OCI-LY7 (cell line): ENCODE measurements at regions not wholly inside any gene's neighbourhood (a gene's known extent, or its start where the extent isn't known, plus 50 kb on each side); places are given as distances from the start of the nearest gene placed in this dataset.

Experiments
- BruUV-seq: library from RNA; stranded (reverse); fragments of 400-500 nt; replicated peaks from 2 replicates; lab custom pipeline; 2021; lab: Mats Ljungman, UMichigan
- CTCF ChIA-PET: fragments of 300-600 bp; sonication (Branson Sonifier 250); formaldehyde crosslinking; loops from one replicate; lab custom pipeline; 2022; ENCODE audit warnings: antibody characterized with exemption; ENCODE audit not compliant: unreplicated experiment; lab: Charles Lee
- POLR2A ChIA-PET: fragments of 300-600 bp; sonication (Branson Sonifier 250); formaldehyde crosslinking; loops from one replicate; lab custom pipeline; 2022; ENCODE audit warnings: antibody characterized with exemption; lab: Charles Lee
- DNase-seq: peaks from one replicate; pipeline ENCODE4 v3.0.0-alpha.2; 2015; ENCODE audit warnings: low spot score
- H2AFZ ChIP-seq: fragments of 200-600 bp; sonication (generic), shearing (Covaris generic); 2 replicates; pipeline ENCODE4 v1.6.1; 2014; ENCODE audit warnings: mild to moderate bottlenecking, antibody characterized with exemption, low read length, moderate library complexity
- H3K27ac ChIP-seq: fragments of 200-600 bp; sonication (generic); 2 replicates; pipeline ENCODE4 v1.5.1; 2014; ENCODE audit warnings: mixed run types, low read depth, mild to moderate bottlenecking, moderate library complexity, low read length, inconsistent platforms; ENCODE audit not compliant: poor library complexity, severe bottlenecking
- H3K36me3 ChIP-seq: fragments of 200-600 bp; sonication (generic); 2 replicates; pipeline ENCODE4 v1.6.1; 2014; ENCODE audit warnings: mild to moderate bottlenecking, antibody characterized with exemption, low read length, moderate library complexity, mixed read lengths; ENCODE audit not compliant: insufficient read depth
- H3K4me1 ChIP-seq: fragments of 200-600 bp; sonication (generic); 2 replicates; pipeline ENCODE4 v1.5.1; 2014; ENCODE audit warnings: mild to moderate bottlenecking, low read length; ENCODE audit not compliant: insufficient read depth, poor library complexity, severe bottlenecking
- H3K4me2 ChIP-seq: fragments of 200-600 bp; sonication (generic); 2 replicates; pipeline ENCODE4 v1.6.1; 2014; ENCODE audit warnings: mild to moderate bottlenecking, low read length
- H3K4me3 ChIP-seq: fragments of 200-600 bp; sonication (generic); 2 replicates; pipeline ENCODE4 v1.5.1; 2014; ENCODE audit warnings: mild to moderate bottlenecking, low read depth, low read length; ENCODE audit not compliant: poor library complexity, severe bottlenecking
- H3K79me2 ChIP-seq: fragments of 200-600 bp; sonication (generic); 2 replicates; pipeline ENCODE4 v1.6.1; 2016; ENCODE audit warnings: low read depth, mild to moderate bottlenecking, low read length, moderate library complexity, mixed read lengths; ENCODE audit not compliant: insufficient read depth
- H3K9me2 ChIP-seq: fragments of 200-600 bp; sonication (generic); 2 replicates; pipeline ENCODE4 v1.6.1; 2016; ENCODE audit warnings: mild to moderate bottlenecking, low read length, mixed read lengths; ENCODE audit not compliant: insufficient read depth
- H3K9me3 ChIP-seq: fragments of 200-600 bp; sonication (generic); 2 replicates; pipeline ENCODE4 v1.6.1; 2014; ENCODE audit warnings: mild to moderate bottlenecking, mixed run types, low read length, mixed read lengths
- H4K20me1 ChIP-seq: fragments of 200-600 bp; sonication (generic); 2 replicates; pipeline ENCODE4 v1.6.1; 2014; ENCODE audit warnings: mild to moderate bottlenecking, antibody characterized with exemption, low read length, moderate library complexity, mixed read lengths; ENCODE audit not compliant: insufficient read depth
- EZH2phosphoT487 ChIP-seq: fragments of 200-600 bp; sonication (generic); IDR thresholded peaks from 2 replicates; pipeline ENCODE4 v1.6.1; 2018; ENCODE audit warnings: low read depth, borderline replicate concordance, mild to moderate bottlenecking, mixed run types, antibody characterized with exemption, low read length, moderate library complexity, mixed read lengths
- intact Hi-C: fragments of 100-400 bp; cut with micrococcal nuclease; formaldehyde crosslinking; loops from one replicate; pipeline ENCODE4 v1.10.0; 2022; ENCODE audit not compliant: unreplicated experiment
- TF ChIP-seq, protein P1 (sequence below): fragments of 200-600 bp; sonication (generic); conservative IDR thresholded peaks from 2 replicates; pipeline ENCODE4 v1.5.1; 2014; ENCODE audit warnings: mild to moderate bottlenecking, antibody characterized with exemption, low read length, moderate library complexity, mixed read lengths

DNA sequence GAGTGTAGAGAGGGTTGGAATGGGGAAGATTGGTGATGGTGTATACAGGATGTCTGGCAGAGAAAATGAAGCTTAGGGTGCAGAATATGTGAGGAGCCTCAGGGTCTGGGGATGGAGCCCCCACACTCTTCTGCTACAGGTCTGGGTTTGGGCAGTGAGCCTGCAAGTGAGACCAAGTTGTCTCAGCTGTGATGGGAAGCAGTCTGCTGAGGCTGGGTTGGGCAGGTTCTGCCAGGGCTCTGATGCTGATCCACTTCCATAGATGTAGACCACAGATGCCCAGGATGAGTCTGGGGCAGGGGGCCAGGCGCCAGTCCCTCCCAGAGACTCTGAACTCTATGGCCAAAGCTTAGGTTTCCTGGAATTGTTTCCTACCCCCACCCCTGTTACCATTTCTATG is 516.9 kb downstream of the PTPRU start:
- Histone ChIP-seq H3K79me2 (no peaks in the 10 kb centered on the region), H3K9me2 (no peaks in the 10 kb centered on the region), H3K9me3 (no peaks in the 10 kb centered on the region), H3K27ac (no peak overlapping the region), H2AFZ (no peak overlapping the region), H3K4me1 (no peaks in the 10 kb centered on the region), H4K20me1 (no peaks in the 10 kb centered on the region), H3K4me2 (no peak overlapping the region), H3K36me3 (no peaks in the 10 kb centered on the region), H3K4me3 (no peak overlapping the region)
- ChIA-PET CTCF (no interaction called here), POLR2A (no interaction called here)
- no TSS peak for BruUV-seq
- intact Hi-C loops: no loop called here
- no peak for DNase-seq
- TF ChIP-seq, protein P1, sequence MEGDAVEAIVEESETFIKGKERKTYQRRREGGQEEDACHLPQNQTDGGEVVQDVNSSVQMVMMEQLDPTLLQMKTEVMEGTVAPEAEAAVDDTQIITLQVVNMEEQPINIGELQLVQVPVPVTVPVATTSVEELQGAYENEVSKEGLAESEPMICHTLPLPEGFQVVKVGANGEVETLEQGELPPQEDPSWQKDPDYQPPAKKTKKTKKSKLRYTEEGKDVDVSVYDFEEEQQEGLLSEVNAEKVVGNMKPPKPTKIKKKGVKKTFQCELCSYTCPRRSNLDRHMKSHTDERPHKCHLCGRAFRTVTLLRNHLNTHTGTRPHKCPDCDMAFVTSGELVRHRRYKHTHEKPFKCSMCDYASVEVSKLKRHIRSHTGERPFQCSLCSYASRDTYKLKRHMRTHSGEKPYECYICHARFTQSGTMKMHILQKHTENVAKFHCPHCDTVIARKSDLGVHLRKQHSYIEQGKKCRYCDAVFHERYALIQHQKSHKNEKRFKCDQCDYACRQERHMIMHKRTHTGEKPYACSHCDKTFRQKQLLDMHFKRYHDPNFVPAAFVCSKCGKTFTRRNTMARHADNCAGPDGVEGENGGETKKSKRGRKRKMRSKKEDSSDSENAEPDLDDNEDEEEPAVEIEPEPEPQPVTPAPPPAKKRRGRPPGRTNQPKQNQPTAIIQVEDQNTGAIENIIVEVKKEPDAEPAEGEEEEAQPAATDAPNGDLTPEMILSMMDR: no peak
- TF ChIP-seq EZH2phosphoT487: no peak

DNA sequence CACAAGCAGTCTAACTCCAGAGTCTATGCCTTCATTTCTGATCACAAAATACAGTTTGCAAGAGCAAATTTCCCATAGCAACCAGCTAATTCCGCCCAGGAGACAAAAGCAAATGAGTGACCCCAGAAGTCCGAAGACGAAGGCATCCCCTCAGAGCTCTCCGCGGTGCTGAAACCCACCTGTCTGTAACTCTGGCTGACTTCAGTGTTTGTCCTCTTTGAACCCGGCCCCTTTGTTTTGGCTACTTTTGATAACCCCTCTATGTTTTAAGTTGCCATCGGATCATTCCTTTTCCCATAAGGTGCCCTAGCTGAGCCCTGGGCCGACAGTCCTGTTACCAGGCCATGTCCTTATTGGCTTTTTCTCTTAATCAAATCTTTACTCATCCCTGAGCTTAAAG is 515.8 kb downstream of the PTPRU start:
- no peak overlapping the region for H2AFZ ChIP-seq
- no peaks in the 10 kb centered on the region for H3K4me1 ChIP-seq
- H4K20me1 ChIP-seq: no peaks in the 10 kb centered on the region
- H3K9me3 ChIP-seq: no peaks in the 10 kb centered on the region
- TF ChIP-seq, protein P1: no peak
- TF ChIP-seq EZH2phosphoT487: no peak
- no peak overlapping the region for H3K4me2 ChIP-seq
- DNase-seq: no peak
- H3K27ac ChIP-seq: no peak overlapping the region
- no peaks in the 10 kb centered on the region for H3K36me3 ChIP-seq
- BruUV-seq: no TSS peak
- H3K4me3 ChIP-seq: no peak overlapping the region
- ChIA-PET POLR2A (no interaction called here), CTCF (no interaction called here)
- no peaks in the 10 kb centered on the region for H3K79me2 ChIP-seq
- no peaks in the 10 kb centered on the region for H3K9me2 ChIP-seq
- intact Hi-C loops: no loop called here

DNA sequence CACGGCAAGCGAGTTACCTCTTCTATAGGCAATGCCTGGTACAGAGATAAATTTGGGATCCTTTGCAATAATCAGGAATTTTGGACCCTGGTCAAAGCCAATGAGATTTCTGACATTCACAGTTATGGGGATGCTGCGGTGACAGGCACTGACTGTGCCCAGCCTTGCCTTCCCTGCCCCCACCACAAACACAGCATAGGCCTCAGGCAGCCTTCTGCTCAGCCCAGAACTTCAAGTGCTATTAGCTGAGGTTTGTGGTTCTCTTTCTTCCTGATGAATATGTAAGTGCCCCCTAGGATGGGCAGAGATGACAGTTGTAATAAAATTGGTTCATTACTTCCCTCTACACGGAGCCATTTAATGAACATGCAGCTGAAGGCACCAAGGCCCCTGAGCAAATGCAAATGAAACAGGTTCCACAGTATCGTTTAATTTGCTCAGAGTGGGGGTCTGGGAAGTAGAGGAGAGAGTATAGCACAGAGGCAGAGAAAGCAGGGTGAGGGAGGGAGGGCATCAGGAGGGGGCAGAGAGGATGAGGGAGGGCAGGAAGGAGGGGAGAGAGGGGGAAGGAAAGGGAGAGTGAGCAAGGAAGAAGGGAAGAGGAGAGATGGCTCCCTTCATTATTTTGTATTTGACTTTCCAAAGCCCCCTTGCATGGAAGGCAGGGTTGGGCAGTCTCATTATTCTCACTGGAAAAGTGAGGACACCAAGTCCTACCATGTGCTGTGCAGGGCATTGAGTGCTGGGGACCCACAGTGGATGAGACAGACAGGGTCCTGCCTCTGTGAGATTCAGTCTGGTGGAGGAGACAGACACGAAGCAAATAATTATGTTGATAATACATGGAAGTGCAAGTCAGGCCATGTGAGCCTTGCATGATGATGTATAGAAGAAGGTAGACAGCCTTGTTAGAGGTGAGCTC is 513.0 kb downstream of the PTPRU start:
- H3K79me2 ChIP-seq: no peaks in the 10 kb centered on the region
- ChIA-PET POLR2A (no interaction called here), CTCF (no interaction called here)
- no peaks in the 10 kb centered on the region for H3K36me3 ChIP-seq
- H4K20me1 ChIP-seq: no peaks in the 10 kb centered on the region
- H3K9me3 ChIP-seq: no peaks in the 10 kb centered on the region
- H3K27ac ChIP-seq: no peak overlapping the region
- intact Hi-C loops: no loop called here
- H2AFZ ChIP-seq: no peak overlapping the region
- H3K4me1 ChIP-seq: no peaks in the 10 kb centered on the region
- no peak overlapping the region for H3K4me3 ChIP-seq
- no peak for TF ChIP-seq EZH2phosphoT487
- TF ChIP-seq, protein P1: no peak
- no peaks in the 10 kb centered on the region for H3K9me2 ChIP-seq
- DNase-seq: no peak
- BruUV-seq: no TSS peak
- H3K4me2 ChIP-seq: no peak overlapping the region
